HG03342 (cell line): ENCODE measurements at regions not wholly inside any gene's neighbourhood (a gene's known extent, or its start where the extent isn't known, plus 50 kb on each side); places are given as distances from the start of the nearest gene placed in this dataset.
"Not testable (repeated sequence)": the region's sequence is repeated elsewhere in the genome, so short reads cannot be mapped to it uniquely, and the experiment has no call there.

Source experiments
- ATAC-seq: cut with Tn5 transposase; IDR thresholded peaks from one replicate; pipeline ENCODE4 v1.9.1; 2021; ENCODE audit warnings: mild to moderate bottlenecking, moderate library complexity; ENCODE audit not compliant: unreplicated experiment

DNA sequence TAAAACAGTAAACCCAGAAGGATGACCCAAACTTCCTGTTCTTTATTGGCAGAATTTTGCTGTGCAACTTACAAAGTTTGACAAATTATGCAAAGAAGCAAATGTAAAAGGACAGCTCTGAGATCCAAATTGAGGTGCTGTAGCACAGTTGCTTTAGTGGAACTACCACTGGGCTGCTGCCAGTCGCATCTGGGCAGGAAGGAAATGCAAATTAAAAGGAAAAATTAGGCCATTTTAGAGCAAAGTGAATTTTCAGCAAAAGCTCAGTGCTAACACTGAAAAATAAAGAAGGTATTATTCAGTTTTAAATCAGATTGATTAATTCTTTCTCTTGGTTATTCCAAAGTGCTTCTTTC, 104.5 kb downstream of the ZMAT3 start:
- ATAC-seq = no peak

DNA sequence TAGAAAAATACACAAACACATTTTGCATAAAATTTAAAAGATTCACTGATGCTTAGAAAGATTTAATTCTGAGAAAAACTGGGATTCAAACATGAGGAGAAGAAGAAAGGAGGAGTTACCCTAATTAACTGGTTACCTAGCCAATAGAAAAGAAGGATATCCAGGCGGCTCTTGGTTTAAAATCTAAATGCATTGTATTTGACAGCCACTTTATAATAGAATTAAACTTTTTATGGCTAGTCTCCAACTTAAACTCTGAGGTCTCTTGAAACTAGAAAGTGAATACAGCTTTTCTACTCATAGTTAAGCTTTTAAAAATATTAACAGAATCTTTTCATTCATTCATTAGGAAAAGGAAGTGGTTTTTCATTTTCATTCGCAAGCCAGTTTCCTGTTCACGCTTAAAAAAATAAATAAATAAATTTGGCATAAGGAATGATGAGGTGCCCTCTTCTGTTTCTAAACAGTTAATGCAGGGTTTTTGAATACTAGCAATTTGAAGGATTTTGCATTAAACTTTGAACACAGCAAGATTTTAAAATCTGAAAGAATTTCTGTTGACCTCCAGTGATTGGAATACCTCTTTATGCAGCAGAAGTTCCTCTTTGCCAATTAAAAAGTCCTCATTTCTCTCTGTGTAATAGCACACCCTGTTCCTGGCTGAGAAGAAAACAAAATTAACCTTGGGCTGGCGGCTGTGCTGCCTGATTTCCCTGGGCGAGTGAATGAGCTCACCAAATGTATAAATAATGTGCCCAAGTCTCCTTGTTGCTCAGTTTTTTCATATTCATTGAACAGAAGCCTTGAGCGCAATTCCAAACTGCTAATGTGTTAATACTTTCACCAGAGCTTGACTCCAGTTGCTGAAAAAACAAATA, 105.1 kb downstream of the ZMAT3 start:
- ATAC-seq = peak; percentile 40

DNA sequence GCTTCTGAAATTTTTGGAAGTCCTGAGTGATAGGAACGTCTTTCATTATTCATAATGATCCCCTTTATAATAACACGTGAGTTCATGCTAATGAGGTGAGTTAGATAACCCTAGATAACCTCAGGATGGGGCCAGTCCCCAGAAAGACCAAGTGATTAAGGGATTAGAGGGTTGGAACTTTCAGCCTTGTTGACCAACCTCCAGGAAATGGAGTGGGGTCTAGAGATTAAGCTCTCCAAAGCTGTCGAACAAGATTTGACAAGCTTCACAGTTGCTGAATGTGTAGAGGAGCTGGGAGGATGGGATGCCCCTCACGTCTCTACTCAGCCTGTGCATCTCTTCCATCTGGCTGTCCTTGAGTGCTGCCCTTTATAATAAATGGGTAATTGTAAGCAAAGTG, 107.1 kb downstream of the ZMAT3 start:
- ATAC-seq = no peak

DNA sequence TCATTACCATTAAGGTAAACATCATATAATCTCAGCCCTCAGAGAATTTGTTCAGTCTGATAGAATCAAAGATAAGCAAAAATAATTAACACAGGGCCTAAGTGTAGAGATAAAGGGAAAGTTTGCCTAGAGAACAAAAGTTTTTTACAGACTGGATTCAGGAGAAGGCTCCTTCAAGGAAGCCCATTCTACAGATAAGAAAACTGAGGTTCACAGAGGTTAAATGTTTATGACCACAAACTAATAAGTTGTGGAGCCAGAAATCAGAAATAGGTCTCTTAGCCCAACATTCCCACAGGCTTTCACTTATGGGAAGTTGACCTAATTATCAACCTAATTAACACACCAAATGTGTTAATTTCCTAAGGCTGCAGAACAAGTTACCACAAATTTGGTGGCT, 110.7 kb downstream of the ZMAT3 start:
- no peak for ATAC-seq

DNA sequence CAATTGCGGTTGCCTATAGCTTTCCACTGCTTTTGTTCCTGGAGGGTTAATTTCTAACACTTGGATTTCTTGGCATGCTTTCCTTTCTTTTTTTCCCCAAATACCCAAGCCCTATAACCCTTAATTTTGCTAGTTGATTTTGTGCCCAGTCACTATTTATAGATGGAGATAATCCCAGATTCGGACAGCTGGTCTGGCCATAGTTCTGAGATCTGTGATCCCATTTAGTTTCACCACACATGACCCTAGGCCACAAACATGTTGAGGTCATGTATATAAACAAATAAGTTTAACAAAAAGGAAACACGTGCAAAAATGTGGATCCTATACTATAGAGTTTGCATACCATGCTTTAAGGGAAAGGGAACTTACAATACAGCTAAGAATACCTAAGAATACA, 111.4 kb downstream of the ZMAT3 start:
- ATAC-seq = no peak

DNA sequence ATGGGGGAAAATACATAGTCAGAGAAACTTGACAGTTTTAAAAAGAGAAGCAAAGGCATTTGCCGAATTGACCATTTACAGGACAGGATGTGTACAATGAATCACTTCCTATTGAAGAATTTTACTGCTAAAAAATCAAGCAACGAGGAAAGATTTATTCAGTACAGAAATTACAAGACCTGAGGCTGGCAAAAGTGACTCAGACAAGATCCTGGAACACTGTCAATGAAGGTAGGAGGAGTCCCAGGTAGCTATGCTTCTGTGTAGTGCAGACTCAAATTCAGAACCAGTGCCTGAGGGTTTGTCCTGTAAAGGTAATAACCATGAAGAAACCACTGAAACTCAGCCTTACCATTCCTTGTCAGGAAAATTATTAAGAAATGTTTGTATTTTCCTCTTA, 120.9 kb downstream of the ZMAT3 start:
- no peak for ATAC-seq

DNA sequence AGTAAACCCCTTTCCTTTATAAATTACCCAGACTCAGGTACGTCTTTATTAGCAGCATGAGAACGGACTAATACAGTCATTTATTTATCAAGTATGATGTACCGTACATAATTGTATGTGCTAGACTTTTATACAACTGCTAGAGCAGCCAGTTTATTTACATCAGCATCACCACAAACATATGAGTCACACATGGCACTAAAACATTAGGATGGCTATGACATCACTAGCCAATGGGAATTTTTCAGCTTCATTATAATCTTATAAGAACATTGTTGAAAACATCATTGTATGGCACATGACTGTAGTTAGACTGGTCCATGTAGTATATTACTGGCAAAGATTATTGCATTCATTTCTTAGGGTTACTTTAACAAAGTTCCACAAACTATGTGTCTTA, 121.7 kb downstream of the ZMAT3 start:
- no peak for ATAC-seq

DNA sequence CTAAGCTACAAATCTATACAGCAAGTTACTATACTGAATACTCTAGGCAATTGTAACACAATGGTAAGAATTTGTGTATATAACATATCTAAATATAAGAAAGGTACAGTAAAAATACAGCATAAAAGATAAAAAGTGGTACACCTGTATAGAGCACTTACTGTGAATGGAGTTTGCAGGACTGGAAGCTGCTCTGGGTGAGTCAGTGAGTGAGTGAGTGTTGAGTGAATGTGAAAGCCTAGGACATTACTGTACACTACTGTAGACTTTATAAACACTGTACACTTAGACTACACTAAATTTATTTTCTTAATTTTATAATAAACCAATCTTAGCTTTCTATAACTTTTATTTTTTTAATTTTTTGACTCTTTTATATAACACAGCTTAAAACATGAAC, 123.1 kb downstream of the ZMAT3 start:
- no peak for ATAC-seq

DNA sequence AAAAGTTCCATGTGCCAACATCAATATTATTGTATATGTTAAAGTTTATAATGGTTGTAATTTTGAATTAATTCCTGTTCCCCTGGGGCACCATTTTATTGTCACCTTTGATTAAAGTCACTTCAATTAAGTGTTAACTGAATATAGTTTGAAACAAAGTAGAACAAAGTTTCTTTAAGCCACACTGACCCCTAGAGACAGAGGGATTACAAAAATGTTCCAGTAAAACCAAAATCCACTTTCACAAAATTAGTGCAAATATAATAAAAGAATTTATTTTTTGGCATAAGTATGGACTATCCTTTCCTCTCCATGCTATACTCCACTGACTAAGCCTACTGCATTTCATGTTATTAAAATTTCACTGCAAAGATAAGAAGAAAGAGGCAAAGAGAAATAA, 123.9 kb downstream of the ZMAT3 start:
- no peak for ATAC-seq

DNA sequence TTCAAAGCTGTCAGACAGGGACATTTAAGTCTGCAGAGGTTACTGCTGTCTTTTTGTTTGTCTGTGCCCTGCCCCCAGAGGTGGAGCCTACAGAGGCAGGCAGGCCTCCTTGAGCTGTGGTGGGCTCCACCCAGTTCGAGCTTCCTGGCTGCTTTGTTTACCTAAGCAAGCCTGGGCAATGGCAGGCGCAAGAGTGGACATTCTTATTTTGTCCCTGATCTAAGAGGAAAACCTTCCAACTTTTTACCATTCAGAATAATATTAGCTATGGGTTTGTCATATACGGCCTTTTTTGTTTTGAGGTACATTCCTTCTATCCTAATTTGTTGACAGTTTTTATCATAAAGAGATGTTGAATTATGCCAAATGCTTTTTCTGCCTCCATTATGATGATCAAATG, 129.3 kb downstream of the ZMAT3 start:
- ATAC-seq = not testable (repeated sequence)

DNA sequence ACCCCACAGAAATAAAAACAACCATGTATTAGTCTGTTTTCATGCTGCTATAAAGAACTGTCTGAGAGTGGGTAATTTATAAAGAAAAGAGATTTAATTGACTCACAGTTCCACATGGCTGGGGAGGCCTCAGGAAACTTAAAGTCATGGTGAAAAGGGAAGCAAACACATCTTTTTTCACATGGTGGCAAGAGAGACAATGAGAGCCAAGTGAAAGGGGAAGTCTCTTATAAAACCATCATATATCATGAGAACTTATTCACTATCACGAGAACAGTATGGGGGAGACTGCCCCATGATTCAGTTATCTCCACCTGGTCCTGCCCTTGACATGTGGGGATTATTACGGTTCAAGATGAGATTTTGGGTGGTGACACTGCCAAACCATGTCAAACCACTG, 141.5 kb downstream of the ZMAT3 start:
- ATAC-seq = no peak

DNA sequence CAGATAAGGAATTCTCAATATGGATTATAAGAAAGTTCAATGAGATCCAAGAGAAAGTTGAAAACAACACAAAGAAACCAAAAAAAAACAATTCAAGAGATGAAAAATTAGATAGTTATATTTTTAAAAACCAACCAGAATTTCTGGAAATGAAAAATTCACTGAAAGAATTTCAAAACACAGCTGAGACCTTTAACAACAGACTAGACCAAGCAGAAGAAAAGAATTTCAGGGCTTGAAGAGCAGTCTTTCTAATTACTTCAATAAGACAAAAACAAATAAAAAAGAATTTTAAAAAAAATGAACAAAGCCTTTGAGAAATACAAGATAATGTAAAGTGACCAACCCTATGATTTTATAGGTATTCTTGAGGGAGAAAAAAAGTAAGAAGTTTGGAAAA, 155.4 kb downstream of the ZMAT3 start:
- no peak for ATAC-seq

DNA sequence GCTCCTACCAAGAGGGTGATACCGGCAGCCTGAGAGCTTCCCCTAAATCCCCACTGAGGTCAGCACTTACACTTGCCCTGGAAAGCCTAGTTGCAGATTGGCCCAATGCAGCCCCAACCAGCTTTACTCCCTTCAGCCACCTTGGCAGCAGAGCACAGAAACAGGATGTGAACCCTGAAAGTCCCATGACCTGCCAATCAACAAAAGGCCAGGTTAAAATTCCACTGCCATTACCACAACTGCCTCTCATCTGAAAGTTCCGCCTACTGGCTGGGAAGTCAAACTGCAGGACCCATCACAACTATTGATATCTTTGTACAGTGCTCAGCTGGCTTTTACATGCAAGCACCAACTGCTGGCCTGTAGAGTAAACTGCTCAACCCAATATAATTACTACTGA, 156.2 kb downstream of the ZMAT3 start:
- ATAC-seq = no peak

DNA sequence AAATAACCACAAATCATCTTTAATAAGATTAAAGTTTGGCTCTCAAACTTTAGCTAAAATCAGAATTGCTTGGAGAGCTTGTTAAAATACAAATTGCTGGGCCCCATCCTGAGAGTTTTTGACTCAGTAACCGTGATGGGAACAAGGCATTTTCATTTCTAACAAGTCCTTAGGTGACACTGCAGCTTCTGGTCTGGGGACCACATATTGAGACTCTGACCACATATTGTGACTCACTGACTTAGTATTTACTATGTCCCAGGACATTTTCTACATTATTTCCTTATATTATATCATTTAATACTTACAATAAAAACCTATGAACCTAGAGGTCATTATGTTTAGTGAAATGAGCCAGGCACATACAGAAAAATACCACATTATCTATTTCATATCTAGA, 164.5 kb downstream of the ZMAT3 start:
- no peak for ATAC-seq

DNA sequence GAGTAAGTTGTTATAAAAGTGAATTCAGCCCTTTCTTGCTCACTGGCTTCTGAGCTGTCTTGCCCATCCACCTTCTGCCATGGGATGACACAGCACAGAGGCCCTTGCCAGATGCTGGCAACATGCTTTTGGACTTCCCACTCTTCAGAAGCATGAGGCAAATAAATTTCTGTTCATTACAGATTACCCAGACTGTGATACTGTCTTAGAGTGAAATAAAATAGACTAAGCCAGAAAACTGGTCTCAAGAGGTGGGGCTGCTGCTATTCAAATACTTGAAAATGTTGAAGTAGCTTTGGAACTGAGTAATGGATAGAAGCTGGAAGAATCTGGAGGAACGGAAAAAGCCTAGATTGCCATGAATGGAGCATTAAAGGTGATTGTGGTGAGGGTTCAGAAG, 170.4 kb downstream of the ZMAT3 start:
- ATAC-seq = no peak

DNA sequence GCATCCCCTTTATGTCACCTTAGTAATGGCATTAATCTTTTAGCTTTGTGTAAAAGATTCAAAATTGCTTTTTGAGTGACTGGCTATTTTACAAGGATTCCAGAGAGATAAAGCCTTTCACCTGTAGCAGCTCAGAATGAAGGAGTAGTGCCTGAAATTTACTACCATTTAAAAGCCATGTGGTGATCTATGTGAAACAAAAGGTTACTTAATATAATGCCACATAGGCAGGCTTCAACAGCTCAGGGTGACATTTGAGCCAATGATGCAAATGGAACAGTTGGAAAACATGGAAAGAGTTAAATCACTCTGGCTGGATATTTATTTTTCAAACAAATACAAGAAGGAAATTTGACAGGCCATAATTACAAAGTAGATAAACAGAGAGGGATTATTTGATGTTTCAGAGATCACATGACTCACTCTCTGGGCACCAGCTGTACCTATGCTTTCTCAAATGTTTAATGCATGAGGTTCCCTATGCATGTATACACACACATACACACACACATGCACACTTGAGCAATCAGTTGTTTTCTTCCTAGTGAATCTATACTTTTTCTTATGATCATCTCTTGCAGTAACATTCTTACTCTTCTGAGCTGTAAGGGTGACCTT, 171.5 kb downstream of the ZMAT3 start:
- no peak for ATAC-seq

DNA sequence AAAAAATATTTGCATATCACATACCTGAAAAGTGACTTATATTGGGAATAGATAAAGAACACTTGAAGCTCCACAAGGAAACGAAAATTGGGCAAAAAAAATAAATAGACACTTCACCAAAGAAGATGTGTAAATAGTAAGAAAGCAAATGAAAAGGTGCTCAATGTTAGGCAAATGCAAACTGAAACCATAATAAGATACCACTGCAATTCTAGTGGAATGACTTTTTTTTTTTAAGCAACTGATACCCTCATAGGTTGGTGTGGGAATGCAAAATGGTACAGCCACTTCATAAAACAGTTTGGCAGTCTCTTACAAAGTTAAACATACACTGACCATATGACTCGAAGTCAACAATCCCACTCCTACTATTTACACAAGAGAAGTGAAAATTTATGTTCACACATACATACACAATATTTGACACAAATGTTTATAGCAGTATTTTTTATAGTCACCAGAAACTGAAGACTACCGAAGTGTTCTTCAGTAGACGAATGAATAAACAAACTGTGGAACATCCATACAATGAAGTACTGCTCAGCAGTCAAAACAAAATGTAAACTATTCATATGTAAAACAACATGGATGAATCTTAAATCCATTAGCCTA, 176.3 kb downstream of the ZMAT3 start:
- ATAC-seq = no peak
